RKO (cell line): ENCODE measurements at regions not wholly inside any gene's neighbourhood (a gene's known extent, or its start where the extent isn't known, plus 50 kb on each side); places are given as distances from the start of the nearest gene placed in this dataset.

Experiments used
- DNase-seq: peaks from one replicate; pipeline ENCODE4 v3.0.0-alpha.2; 2016; ENCODE audit warnings: low spot score

- no peak for DNase-seq
These were observed 74.9 kb upstream of the CELF4 start for GRCh38 chr18:37640504-37640903.

GRCh38 chr18:37639846-37640245 is 74.2 kb upstream of the CELF4 start:
- no peak for DNase-seq

GRCh38 chr18:37637478-37637850 is 71.9 kb upstream of the CELF4 start:
- DNase-seq = no peak

GRCh38 chr18:37636831-37637477 is 71.4 kb upstream of the CELF4 start:
- no peak for DNase-seq

- DNase-seq = no peak
These were observed 68.9 kb upstream of the CELF4 start for GRCh38 chr18:37634516-37634915.

GRCh38 chr18:37631422-37631821 is 65.8 kb upstream of the CELF4 start:
- DNase-seq = no peak

- DNase-seq = no peak
These were observed 64.7 kb upstream of the CELF4 start for GRCh38 chr18:37630334-37630733.

GRCh38 chr18:37628470-37629220 is 63.0 kb upstream of the CELF4 start:
- DNase-seq = no peak

GRCh38 chr18:37624318-37624717 is 58.7 kb upstream of the CELF4 start:
- no peak for DNase-seq

GRCh38 chr18:37619964-37620363 is 54.4 kb upstream of the CELF4 start:
- DNase-seq = no peak

- no peak for DNase-seq
These were observed 52.0 kb upstream of the CELF4 start for GRCh38 chr18:37617623-37618022.
